HFFc6 (cell line): ENCODE measurements at regions not wholly inside any gene's neighbourhood (a gene's known extent, or its start where the extent isn't known, plus 50 kb on each side); places are given as distances from the start of the nearest gene placed in this dataset.
"Not testable (repeated sequence)": the region's sequence is repeated elsewhere in the genome, so short reads cannot be mapped to it uniquely, and the experiment has no call there.

Experiments used
- DNase-seq: peaks from one replicate; pipeline ENCODE4 v3.0.0-alpha.2; 2018
- H3K27ac Mint-ChIP-seq: 2 replicates; pipeline ENCODE4 v1.8.0; 2020; ENCODE audit warnings: mild to moderate bottlenecking, mixed read lengths
- H3K27me3 Mint-ChIP-seq: 2 replicates; pipeline ENCODE4 v1.8.0; 2021; ENCODE audit warnings: mild to moderate bottlenecking, moderate library complexity, mixed read lengths; ENCODE audit not compliant: insufficient read depth
- H3K36me3 Mint-ChIP-seq: 2 replicates; pipeline ENCODE4 v1.8.0; 2021; ENCODE audit warnings: low read depth, mixed read lengths
- H3K4me1 Mint-ChIP-seq: 2 replicates; pipeline ENCODE4 v1.8.0; 2020; ENCODE audit warnings: low read depth, mixed read lengths
- H3K4me3 Mint-ChIP-seq: 2 replicates; pipeline ENCODE4 v1.8.0; 2020; ENCODE audit warnings: mild to moderate bottlenecking, moderate library complexity, mixed read lengths
- H3K9me3 Mint-ChIP-seq: 2 replicates; pipeline ENCODE4 v1.8.0; 2020; ENCODE audit warnings: mild to moderate bottlenecking, mixed read lengths
- TF ChIP-seq, protein P1 (sequence below): fragments of 200-600 bp; sonication (generic); IDR thresholded peaks from 2 replicates; pipeline ENCODE4 v1.5.0; 2021; ENCODE audit warnings: antibody characterized with exemption, mild to moderate bottlenecking

DNA sequence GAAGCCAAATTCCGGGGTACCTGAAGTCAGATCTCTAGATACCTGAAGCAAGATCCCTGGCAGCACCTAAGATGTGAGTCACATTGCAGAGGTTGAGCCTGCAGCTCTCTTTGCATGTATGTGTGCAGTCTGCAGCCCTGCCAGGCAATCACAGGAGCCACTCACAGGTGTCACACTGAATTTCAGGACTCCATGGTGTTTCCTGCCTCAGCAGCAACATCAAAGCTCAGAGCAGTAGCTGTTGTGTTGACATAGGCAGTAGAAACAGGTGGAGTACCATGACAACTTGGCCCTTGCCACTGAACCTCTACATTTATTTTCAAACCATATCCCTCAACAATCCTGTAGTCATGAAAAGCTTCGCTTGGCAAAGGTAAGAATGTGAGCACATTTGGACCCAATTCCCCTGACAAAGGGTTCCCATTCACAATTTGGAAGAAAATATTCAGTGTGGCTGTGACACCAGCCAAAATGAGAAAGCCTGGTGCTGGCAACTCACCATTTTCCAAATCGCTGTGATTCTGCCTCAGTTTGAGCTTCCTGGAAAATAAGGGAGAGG is 419.8 kb upstream of the NFIA start:
- Mint-ChIP-seq H3K27me3 (no peaks in the 10 kb centered on the region), H3K4me1 (no peaks in the 10 kb centered on the region), H3K27ac (no peak overlapping the region), H3K9me3 (peaks cover 54% of the 10 kb centered on the region), H3K4me3 (no peak overlapping the region), H3K36me3 (no peaks in the 10 kb centered on the region; the same call in 1 of the 2 replicates)
- no peak for DNase-seq
- TF ChIP-seq, protein P1, sequence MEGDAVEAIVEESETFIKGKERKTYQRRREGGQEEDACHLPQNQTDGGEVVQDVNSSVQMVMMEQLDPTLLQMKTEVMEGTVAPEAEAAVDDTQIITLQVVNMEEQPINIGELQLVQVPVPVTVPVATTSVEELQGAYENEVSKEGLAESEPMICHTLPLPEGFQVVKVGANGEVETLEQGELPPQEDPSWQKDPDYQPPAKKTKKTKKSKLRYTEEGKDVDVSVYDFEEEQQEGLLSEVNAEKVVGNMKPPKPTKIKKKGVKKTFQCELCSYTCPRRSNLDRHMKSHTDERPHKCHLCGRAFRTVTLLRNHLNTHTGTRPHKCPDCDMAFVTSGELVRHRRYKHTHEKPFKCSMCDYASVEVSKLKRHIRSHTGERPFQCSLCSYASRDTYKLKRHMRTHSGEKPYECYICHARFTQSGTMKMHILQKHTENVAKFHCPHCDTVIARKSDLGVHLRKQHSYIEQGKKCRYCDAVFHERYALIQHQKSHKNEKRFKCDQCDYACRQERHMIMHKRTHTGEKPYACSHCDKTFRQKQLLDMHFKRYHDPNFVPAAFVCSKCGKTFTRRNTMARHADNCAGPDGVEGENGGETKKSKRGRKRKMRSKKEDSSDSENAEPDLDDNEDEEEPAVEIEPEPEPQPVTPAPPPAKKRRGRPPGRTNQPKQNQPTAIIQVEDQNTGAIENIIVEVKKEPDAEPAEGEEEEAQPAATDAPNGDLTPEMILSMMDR, result no peak

DNA sequence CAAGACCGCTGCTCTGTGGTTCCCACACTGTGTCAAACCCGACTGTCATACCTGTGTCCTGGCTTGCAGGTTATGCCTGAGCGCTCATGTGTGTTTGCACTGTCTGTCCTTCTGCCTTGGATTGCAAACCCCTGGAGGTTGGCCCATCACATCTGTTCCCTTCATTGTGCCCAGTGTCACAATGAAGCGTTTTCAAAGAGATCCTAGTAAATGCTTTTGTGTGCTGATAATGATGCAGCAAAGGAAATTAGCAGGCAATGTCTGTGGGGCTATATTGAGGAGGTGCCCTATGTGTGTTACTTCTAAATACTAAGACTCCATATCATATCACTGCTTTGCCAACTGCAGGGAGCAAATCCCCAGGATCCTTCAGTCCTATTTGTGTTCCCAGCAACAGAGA is 424.4 kb upstream of the NFIA start:
- no peak overlapping the region for H3K4me3 Mint-ChIP-seq
- TF ChIP-seq, protein P1, result no peak

DNA sequence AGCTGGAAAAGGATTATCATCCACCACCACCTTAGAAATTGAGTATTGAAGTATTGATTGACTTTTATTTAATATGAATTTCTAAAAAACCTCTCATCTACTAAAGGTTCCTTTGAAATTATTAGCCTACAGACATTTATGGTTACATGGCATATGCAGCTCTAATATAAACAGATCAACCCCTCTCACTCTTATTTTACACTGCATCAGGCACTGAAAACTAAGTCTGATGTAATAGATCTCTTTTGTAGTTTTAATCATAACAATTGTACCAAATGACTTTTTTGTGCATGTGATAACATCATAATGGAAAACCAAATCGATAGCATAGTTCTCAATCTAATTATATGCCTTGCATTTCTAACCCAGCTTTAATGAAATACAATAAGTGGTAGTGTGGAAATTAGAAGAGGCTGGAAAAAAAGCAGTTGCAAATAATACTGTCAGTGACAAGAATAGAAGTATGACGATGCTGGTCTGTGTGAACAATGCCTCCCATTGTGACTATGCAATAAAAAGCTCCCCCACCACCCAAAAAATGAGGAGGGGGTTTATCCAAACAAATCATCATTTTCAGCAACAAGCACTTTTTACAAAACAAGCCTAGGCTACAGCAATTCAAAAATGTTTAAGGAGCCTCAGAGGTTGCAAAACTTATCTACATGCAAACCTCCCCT is 426.5 kb upstream of the NFIA start:
- TF ChIP-seq, protein P1, result no peak
- no peak overlapping the region for H3K4me3 Mint-ChIP-seq
- no peak for DNase-seq
- no peaks in the 10 kb centered on the region for H3K27me3 Mint-ChIP-seq
- H3K9me3 Mint-ChIP-seq, result peaks cover 51% of the 10 kb centered on the region
- H3K36me3 Mint-ChIP-seq, result no peaks in the 10 kb centered on the region; the same call in 1 of the 2 replicates
- H3K27ac Mint-ChIP-seq, result no peak overlapping the region
- no peaks in the 10 kb centered on the region for H3K4me1 Mint-ChIP-seq

More for the DNA sequence above, 424.4 kb upstream of the NFIA start:
- H3K36me3 Mint-ChIP-seq, result no peaks in the 10 kb centered on the region; the same call in 1 of the 2 replicates
- H3K27me3 Mint-ChIP-seq, result no peaks in the 10 kb centered on the region
- H3K9me3 Mint-ChIP-seq, result peaks cover 59% of the 10 kb centered on the region
- no peak for DNase-seq
- H3K4me1 Mint-ChIP-seq, result no peaks in the 10 kb centered on the region
- no peak overlapping the region for H3K27ac Mint-ChIP-seq

DNA sequence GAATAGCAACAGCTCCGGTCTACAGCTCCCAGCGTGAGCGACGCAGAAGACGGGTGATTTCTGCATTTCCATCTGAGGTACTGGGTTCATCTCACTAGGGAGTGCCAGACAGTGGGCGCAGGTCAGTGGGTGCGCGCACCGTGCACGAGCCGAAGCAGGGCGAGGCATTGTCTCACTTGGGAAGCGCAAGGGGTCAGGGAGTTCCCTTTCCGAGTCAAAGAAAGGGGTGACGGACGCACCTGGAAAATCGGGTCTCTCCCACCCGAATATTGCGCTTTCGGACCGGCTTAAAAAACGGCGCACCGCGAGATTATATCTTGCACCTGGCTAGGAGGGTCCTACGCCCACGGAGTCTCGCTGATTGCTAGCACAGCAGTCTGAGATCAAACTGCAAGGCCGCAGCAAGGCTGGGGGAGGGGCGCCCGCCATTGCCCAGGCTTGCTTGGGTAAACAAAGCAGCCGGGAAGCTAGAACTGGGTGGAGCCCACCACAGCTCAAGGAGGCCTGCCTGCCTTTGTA is 442.3 kb upstream of the NFIA start:
- not testable (repeated sequence) for H3K27me3 Mint-ChIP-seq, H3K4me1 Mint-ChIP-seq, DNase-seq, H3K36me3 Mint-ChIP-seq, H3K4me3 Mint-ChIP-seq, H3K27ac Mint-ChIP-seq
- H3K9me3 Mint-ChIP-seq, result peaks cover 17% of the 10 kb centered on the region

DNA sequence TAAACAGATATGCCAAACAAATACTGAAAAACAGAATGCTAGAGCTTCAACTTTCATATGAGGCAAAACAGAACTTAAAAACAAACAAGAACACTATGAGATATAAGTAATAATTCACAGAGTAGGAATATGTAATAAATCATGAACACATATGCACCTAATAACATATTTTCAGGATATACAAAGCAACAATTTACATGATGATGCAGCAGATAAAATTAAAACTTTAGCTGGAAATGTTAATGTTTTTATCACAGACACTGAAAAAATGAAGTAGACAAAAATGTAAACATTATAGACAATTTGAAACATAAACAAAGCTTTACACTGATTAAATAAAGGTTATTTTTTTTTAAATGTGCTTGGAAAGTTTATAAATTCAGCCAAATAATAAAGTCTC is 443.1 kb upstream of the NFIA start:
- Mint-ChIP-seq H3K4me1 (no peaks in the 10 kb centered on the region), H3K27ac (no peak overlapping the region), H3K4me3 (no peak overlapping the region), H3K9me3 (peaks cover 17% of the 10 kb centered on the region), H3K27me3 (no peaks in the 10 kb centered on the region; the same call in 1 of the 2 replicates), H3K36me3 (no peaks in the 10 kb centered on the region)
- TF ChIP-seq, protein P1, result no peak
- DNase-seq, result no peak

DNA sequence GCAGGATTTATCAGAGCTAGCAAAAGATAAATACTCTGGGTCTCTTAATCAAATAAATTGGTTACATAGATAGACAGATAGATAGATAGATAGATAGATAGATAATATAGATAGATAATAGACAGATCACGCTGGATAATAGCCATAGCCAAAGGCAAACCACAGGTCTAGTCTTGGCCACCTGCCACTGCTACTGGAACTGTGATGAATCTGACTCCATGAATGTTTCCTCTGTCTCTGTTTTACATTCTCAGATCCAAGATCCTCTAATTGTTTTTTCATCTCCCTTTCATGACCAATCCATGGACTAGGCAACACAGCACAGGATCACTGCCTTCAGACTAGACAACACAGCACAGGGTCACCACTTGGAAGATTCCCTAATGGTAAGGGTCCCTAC is 444.7 kb upstream of the NFIA start:
- no peak overlapping the region for H3K4me3 Mint-ChIP-seq
- H3K36me3 Mint-ChIP-seq, result no peaks in the 10 kb centered on the region
- no peaks in the 10 kb centered on the region for H3K4me1 Mint-ChIP-seq
- TF ChIP-seq, protein P1, result no peak
- no peak overlapping the region for H3K27ac Mint-ChIP-seq
- H3K27me3 Mint-ChIP-seq, result no peaks in the 10 kb centered on the region; the same call in 1 of the 2 replicates
- DNase-seq, result no peak
- H3K9me3 Mint-ChIP-seq, result peaks cover 27% of the 10 kb centered on the region
